Nephron (organoid): ENCODE measurements at regions not wholly inside any gene's neighbourhood (a gene's known extent, or its start where the extent isn't known, plus 50 kb on each side); places are given as distances from the start of the nearest gene placed in this dataset.

Source experiments
- H3K27ac Mint-ChIP-seq, 3 experiments: 2 replicates each; pipeline ENCODE4 v1.8.0; 2020; ENCODE audit warnings: mixed read lengths in 3 of 3, mild to moderate bottlenecking in 2 of 3, moderate library complexity in 1 of 3
- H3K27me3 Mint-ChIP-seq: 2 replicates; pipeline ENCODE4 v1.8.0; 2021; ENCODE audit warnings: low read depth, mild to moderate bottlenecking, moderate library complexity, mixed read lengths
- H3K36me3 Mint-ChIP-seq: 2 replicates; pipeline ENCODE4 v1.8.0; 2020; ENCODE audit warnings: low read depth, mixed read lengths
- H3K4me1 Mint-ChIP-seq: 2 replicates; pipeline ENCODE4 v1.8.0; 2020; ENCODE audit warnings: mixed read lengths
- H3K4me3 Mint-ChIP-seq, 3 experiments: 2 replicates each; pipeline ENCODE4 v1.8.0; 2020; ENCODE audit warnings: mild to moderate bottlenecking in 3 of 3, mixed read lengths in 3 of 3, moderate library complexity in 2 of 3
- H3K9me3 Mint-ChIP-seq: 2 replicates; pipeline ENCODE4 v1.8.0; 2020; ENCODE audit warnings: mixed read lengths
- TF ChIP-seq, protein P1 (sequence below), 3 experiments: fragments of 200-600 bp; sonication (generic); IDR thresholded peaks; one replicate each; pipeline ENCODE4 v1.5.0; 2021; ENCODE audit warnings: antibody characterized with exemption in 3 of 3; ENCODE audit not compliant: unreplicated experiment in 3 of 3

DNA sequence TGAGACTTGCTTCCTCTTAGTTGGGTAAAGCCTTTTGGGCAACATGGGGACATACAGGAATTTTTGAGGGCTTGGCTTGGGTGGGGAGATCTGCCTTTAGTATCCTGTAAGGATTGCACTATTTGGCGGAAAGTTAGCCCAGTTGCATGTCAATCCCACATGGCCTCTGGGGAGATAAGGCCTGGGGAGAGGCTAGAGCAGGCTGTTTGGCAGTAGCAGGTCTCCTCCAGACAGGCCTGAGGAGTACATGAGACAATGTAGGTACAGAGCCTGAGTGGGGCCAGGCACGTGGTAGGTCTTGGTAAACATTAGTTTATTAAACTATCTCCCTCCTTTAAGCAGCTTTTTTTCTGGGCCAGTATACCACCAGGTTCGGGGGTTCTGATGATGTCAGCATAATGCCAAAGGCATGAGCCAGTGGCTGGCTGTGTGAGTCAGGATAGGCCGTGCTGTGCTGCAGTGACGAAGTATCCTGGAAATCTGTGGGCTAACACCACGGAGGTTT is 147.9 kb downstream of the VEGFA start:
- Mint-ChIP-seq H3K36me3 (no peaks in the 10 kb centered on the region), H3K27ac (peak overlapping the region in 1 of 3 experiments; percentile 20), H3K27me3 (peaks cover 51% of the 10 kb centered on the region), H3K9me3 (no peaks in the 10 kb centered on the region), H3K4me3 (no peak overlapping the region), H3K4me1 (peaks cover 42% of the 10 kb centered on the region)
- TF ChIP-seq, protein P1, sequence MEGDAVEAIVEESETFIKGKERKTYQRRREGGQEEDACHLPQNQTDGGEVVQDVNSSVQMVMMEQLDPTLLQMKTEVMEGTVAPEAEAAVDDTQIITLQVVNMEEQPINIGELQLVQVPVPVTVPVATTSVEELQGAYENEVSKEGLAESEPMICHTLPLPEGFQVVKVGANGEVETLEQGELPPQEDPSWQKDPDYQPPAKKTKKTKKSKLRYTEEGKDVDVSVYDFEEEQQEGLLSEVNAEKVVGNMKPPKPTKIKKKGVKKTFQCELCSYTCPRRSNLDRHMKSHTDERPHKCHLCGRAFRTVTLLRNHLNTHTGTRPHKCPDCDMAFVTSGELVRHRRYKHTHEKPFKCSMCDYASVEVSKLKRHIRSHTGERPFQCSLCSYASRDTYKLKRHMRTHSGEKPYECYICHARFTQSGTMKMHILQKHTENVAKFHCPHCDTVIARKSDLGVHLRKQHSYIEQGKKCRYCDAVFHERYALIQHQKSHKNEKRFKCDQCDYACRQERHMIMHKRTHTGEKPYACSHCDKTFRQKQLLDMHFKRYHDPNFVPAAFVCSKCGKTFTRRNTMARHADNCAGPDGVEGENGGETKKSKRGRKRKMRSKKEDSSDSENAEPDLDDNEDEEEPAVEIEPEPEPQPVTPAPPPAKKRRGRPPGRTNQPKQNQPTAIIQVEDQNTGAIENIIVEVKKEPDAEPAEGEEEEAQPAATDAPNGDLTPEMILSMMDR (IDR thresholded peaks at IDR 0.05; ENCODE audit: unreplicated experiment in 3 of 3) = no peak

DNA sequence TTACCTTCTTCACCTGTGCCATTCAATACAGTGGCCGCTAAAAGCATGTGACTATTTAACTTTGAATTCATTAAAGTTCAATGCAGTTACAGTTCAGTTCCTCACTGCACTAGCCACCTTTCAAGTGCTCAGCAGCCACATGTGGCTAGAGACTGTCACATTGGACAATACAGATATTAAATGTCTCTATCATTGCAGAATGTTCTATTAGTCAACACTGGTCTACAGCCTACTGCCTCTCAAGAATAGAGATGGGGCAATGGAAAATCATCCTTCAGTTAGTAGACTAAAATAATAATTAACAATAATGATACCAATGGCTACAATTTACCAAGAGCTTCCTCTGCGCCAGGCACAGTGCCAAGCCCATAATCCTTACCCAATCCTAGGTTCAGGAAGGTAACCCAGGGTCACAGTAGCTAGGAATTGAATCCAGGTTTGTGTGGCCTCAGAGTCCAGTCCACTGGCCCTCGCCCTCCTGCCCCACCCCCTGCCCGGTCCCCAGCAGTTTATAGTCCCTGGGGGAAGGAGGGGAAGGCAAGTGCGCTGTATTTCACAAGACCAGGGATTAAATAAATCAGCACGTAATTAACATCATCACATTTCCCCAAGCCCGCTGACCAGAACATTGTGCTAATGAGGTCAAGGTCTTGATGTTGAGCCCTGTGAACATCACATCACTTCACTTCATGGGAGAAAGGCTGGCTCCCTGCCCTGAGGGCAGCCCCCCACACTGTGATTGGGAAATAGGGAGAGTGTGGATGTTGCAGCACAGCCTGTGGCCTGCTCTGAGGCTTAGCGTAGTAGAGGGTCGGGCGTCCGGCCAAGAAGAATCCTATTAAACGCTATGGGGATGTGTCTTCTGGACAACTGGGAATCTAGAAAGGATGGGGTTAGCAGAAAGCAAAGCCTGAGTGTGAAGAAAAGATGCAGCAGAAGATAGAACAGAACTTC is 147.2 kb downstream of the VEGFA start:
- H3K27ac Mint-ChIP-seq = peak overlapping the region in 1 of 3 experiments; percentile 20
- no peaks in the 10 kb centered on the region for H3K36me3 Mint-ChIP-seq
- peaks cover 57% of the 10 kb centered on the region for H3K27me3 Mint-ChIP-seq
- H3K4me1 Mint-ChIP-seq = peaks cover 42% of the 10 kb centered on the region
- no peaks in the 10 kb centered on the region for H3K9me3 Mint-ChIP-seq
- TF ChIP-seq, protein P1 (IDR thresholded peaks at IDR 0.05; ENCODE audit: unreplicated experiment in 3 of 3) = no peak
- H3K4me3 Mint-ChIP-seq = no peak overlapping the region

DNA sequence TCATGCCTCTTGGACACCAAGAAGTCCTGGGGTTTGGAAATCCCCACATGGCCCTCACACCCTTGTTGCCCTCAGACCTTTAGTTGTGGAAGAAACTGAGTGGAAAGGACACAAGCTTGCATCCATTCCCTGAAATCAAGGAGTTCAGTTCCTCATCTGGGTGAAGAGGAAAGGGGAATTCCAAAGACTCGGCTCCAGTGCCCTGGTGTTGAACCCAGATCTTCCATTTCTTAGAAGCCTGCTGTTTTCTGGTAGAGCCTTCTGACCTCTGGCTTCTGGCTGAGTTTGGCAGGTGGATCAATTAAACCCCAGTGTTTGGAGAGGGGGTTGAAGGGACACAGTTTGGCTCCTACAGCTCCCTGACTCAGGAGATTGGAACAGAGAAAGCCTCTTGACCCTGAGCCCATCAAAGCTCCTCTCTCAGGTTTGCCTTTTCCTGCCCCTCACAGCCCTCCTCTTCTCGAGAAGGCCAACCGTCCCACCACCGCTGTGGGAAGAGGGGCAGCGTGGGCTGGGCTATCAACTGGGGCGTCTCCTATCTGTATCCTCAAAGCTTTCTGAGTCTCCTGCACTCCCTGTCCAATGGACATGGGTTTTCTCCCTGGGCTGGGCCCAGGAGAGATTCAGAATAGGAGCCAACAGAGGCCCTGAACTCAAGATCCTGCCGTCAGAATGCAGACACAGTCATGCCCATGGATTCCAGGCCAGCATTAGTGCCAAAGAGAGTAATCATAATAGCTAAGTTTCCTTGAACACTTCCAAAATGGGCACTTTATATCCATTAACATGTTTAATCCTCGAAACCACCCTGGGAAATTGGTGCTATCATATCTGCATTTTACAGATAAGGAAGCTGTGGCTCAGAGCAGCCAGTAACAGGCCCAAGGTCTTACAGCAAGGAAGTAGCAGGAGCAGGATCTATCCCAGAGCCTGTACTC is 146.2 kb downstream of the VEGFA start:
- Mint-ChIP-seq H3K4me1 (peaks cover 49% of the 10 kb centered on the region), H3K9me3 (no peaks in the 10 kb centered on the region), H3K36me3 (no peaks in the 10 kb centered on the region), H3K4me3 (no peak overlapping the region), H3K27me3 (peaks cover 55% of the 10 kb centered on the region), H3K27ac (no peak overlapping the region)
- TF ChIP-seq, protein P1 (IDR thresholded peaks at IDR 0.05; ENCODE audit: unreplicated experiment in 3 of 3) = no peak

DNA sequence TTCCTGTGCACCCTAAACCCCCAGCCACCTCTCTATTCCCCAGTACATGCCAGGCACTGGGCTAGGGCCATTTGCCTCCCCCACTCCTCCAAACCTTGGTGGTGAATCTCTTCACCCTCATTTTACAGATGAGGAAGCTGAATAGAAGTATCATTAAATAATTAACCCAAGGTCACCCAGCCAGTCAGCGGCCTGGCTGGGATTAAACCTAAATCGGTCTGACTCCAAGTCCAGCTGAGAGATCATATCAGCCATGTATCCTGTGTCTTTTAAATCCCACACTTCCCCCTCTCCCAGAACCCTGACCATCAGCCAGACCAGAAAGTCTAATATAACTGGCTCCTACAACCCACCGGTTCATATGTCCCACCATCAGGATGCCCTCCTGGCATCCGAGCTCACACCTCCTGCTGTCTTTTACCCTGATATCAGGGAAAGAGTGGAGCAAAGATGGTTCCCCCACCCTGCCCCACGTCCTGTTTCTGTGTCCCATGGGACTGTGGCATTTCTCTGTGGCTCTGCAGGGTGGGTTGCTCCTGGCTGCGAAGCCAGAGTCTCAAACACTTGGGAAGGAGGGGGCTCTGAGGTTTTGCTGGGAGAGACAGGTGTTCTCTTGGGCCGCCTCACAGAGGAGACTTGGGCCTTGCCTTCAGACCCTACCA is 145.3 kb downstream of the VEGFA start:
- peak overlapping the region in 2 of 3 experiments; percentile 31 to 46 for H3K27ac Mint-ChIP-seq
- H3K4me1 Mint-ChIP-seq = peaks cover 57% of the 10 kb centered on the region
- TF ChIP-seq, protein P1 (IDR thresholded peaks at IDR 0.05; ENCODE audit: unreplicated experiment in 3 of 3) = no peak
- H3K36me3 Mint-ChIP-seq = no peaks in the 10 kb centered on the region
- no peak overlapping the region for H3K4me3 Mint-ChIP-seq
- peaks cover 52% of the 10 kb centered on the region for H3K27me3 Mint-ChIP-seq
- H3K9me3 Mint-ChIP-seq = no peaks in the 10 kb centered on the region

DNA sequence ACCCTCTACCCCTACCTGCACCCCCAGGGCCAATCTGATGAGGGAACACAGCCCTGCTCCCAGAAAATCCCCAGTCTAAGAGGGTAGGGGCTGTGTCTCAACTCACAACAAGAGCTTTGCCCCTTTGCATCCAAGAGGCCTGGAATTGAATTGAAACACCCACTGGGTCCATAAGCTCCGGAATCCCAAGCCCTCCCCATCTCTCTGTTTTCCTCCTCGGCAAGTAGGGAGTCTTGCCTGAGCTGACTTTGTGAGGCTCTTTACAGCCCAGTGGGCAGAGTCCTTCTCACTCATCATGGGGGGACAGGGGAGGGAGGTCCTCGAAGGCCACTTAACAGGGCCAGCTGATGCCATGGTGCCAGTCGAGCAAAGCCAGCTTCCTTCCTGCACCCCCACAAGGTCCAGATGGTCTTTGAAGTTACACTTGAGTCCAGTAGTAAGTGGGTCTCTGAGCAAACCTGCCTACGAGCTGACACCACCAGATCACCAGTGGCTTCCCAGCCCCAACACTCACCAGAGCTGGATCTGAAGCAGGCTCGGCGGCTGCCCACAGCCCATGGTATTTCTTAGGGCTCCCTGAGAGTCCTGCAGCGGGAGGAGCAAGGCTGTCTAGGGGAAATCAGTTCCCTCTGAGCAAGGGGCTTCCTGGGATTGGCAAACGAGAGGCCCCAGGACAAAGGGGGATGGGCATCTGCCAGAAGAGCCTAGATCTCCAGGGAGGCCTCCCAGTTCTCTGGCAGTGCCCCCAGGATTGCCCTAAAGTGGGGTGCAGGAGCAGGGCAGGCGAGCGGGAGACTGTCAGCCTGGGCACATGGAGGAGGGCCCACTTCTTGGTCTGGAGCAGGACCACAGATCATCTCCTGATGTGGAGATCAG is 144.5 kb downstream of the VEGFA start:
- Mint-ChIP-seq H3K27ac (peak overlapping the region; percentile 40 to 92 (median 74)), H3K27me3 (peaks cover 50% of the 10 kb centered on the region), H3K9me3 (no peaks in the 10 kb centered on the region), H3K4me1 (peaks cover 52% of the 10 kb centered on the region), H3K36me3 (no peaks in the 10 kb centered on the region), H3K4me3 (no peak overlapping the region)
- TF ChIP-seq, protein P1 (IDR thresholded peaks at IDR 0.05; ENCODE audit: unreplicated experiment in 3 of 3) = no peak
